DOHH2 (cell line): ENCODE measurements at regions not wholly inside any gene's neighbourhood (a gene's known extent, or its start where the extent isn't known, plus 50 kb on each side); places are given as distances from the start of the nearest gene placed in this dataset.

ENCODE experiments used
- CTCF ChIP-seq: fragments of 200-600 bp; sonication (generic); IDR thresholded peaks from one replicate; pipeline ENCODE4 v1.5.1; 2014; ENCODE audit warnings: antibody characterized with exemption, mild to moderate bottlenecking, low read depth, low read length; ENCODE audit not compliant: poor library complexity, severe bottlenecking
- EZH2phosphoT487 ChIP-seq: fragments of 200-600 bp; sonication (generic); IDR thresholded peaks from 2 replicates; pipeline ENCODE4 v1.6.1; 2017; ENCODE audit warnings: borderline replicate concordance, mild to moderate bottlenecking, antibody characterized with exemption, low read length, moderate library complexity, mixed read lengths

GRCh38 chr3:81406318-81406717 lies 355.1 kb downstream of the GBE1 start:
- TF ChIP-seq CTCF (no peak), EZH2phosphoT487 (no peak)
